ENCODE measurements at regions not wholly inside any gene's neighbourhood (a gene's known extent, or its start where the extent isn't known, plus 50 kb on each side); places are given as distances from the start of the nearest gene placed in this dataset.

DNA sequence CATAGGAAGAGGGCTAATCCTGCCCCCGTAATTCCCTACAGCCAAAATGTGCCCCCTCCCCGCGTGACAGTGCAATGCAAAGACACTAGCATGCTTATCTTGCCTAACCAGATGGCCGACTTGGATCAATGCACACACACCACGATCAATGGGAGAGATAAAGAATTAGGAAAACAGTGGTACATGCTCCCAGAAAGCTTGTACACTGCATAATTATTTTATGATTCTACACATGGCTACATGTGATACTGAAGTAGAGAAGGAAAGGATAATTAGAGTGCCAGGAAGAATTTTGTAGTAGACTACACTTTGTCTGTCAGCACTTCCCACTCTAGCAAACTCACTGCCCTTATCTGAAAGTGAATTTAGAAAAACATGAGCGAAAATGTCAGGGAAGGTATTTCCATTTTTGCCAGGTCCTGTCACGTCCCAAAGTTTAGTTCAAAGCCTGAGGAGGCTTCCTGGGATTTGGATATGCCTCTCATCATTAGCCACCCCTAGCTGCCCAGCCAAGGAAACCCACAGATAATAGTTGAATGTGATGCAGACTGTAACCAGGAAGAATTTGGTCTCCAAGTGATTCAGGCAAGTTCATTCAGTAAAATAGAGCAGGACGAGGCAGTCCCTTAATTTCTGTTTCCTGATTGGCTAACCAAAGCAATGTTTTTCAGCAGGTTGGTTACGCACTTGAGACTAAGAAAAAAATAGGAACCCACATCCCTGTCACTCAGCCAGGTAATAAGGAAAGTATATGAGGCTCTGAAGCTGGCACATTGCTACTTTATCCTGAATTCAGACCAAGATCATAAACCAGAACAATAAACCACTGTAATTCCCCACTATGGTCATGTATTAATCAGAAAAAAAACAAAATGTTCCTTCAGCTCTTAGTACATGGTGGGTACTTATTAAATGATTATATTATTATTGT, 199.6 kb upstream of the OTX2 start:
- TF ChIP-seq, protein P1, sequence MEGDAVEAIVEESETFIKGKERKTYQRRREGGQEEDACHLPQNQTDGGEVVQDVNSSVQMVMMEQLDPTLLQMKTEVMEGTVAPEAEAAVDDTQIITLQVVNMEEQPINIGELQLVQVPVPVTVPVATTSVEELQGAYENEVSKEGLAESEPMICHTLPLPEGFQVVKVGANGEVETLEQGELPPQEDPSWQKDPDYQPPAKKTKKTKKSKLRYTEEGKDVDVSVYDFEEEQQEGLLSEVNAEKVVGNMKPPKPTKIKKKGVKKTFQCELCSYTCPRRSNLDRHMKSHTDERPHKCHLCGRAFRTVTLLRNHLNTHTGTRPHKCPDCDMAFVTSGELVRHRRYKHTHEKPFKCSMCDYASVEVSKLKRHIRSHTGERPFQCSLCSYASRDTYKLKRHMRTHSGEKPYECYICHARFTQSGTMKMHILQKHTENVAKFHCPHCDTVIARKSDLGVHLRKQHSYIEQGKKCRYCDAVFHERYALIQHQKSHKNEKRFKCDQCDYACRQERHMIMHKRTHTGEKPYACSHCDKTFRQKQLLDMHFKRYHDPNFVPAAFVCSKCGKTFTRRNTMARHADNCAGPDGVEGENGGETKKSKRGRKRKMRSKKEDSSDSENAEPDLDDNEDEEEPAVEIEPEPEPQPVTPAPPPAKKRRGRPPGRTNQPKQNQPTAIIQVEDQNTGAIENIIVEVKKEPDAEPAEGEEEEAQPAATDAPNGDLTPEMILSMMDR (IDR thresholded peaks at IDR 0.05), result no peak
- no peak for TF ChIP-seq POLR2AphosphoS5 (IDR thresholded peaks at IDR 0.05)
- TF ChIP-seq POLR2A (IDR thresholded peaks at IDR 0.05), result no peak
